CD14-positive monocyte (primary cell): ENCODE measurements at regions not wholly inside any gene's neighbourhood (a gene's known extent, or its start where the extent isn't known, plus 50 kb on each side); places are given as distances from the start of the nearest gene placed in this dataset.
"Not testable (repeated sequence)": the region's sequence is repeated elsewhere in the genome, so short reads cannot be mapped to it uniquely, and the experiment has no call there.

Experiments
- DNase-seq, 3 donors: peaks; one replicate each; pipeline ENCODE4 v3.0.0-alpha.2; 2011 to 2022
- H2AFZ ChIP-seq: 2 replicates; pipeline ENCODE4 v1.6.0; 2012; ENCODE audit warnings: mild to moderate bottlenecking, low read depth, low read length, inconsistent platforms; ENCODE audit not compliant: insufficient read depth, poor library complexity, severe bottlenecking
- H3K27ac ChIP-seq, 2 donors: 1 replicate in 1 of 2; 2 replicates in 1 of 2; pipeline ENCODE4 v1.5.1; 2012 to 2013; ENCODE audit warnings: low read length in 2 of 2, control low read depth in 1 of 2, inconsistent platforms in 1 of 2, low read depth in 1 of 2, mild to moderate bottlenecking in 1 of 2
- H3K27me3 ChIP-seq, 2 donors: one replicate each; pipeline versions ENCODE4 v1.6.0 to v1.6.1; 2011 to 2013; ENCODE audit warnings: low read length in 2 of 2; ENCODE audit not compliant: control insufficient read depth in 2 of 2, insufficient read depth in 2 of 2
- H3K36me3 ChIP-seq, 2 donors: replicated peaks in 1 of 2; 1 replicate in 1 of 2; 2 replicates in 1 of 2; pipeline versions ENCODE4 v1.5.1 to v1.6.1; 2012 to 2013; ENCODE audit warnings: low read length in 2 of 2, control low read depth in 1 of 2, inconsistent platforms in 1 of 2, mild to moderate bottlenecking in 1 of 2; ENCODE audit not compliant: insufficient read depth in 2 of 2, control insufficient read depth in 1 of 2
- H3K4me1 ChIP-seq, 2 donors: 1 replicate in 1 of 2; 2 replicates in 1 of 2; pipeline versions ENCODE4 v1.5.1 to v1.6.1; 2012 to 2013; ENCODE audit warnings: low read length in 2 of 2, control low read depth in 1 of 2, inconsistent platforms in 1 of 2, mild to moderate bottlenecking in 1 of 2, moderate library complexity in 1 of 2; ENCODE audit not compliant: insufficient read depth in 2 of 2, control insufficient read depth in 1 of 2
- H3K4me2 ChIP-seq: replicated peaks from 2 replicates; pipeline ENCODE3; 2012; ENCODE audit warnings: low read length, moderate library complexity, mild to moderate bottlenecking; ENCODE audit not compliant: poor library complexity, severe bottlenecking; ENCODE audit errors: extremely low read depth
- H3K4me3 ChIP-seq, 3 experiments: fragments of 200-600 bp in 1 of 3; sonication (generic) in 1 of 3; replicated peaks in 1 of 3; 1 replicate in 2 of 3; 2 replicates in 1 of 3; pipeline ENCODE4 v1.5.1; 2011 to 2013; ENCODE audit warnings: low read length in 3 of 3, mild to moderate bottlenecking in 3 of 3, control low read depth in 2 of 3, low read depth in 2 of 3, inconsistent platforms in 1 of 3, moderate library complexity in 1 of 3
- H3K79me2 ChIP-seq: 2 replicates; pipeline ENCODE4 v1.6.0; 2012; ENCODE audit warnings: mild to moderate bottlenecking, control low read depth, inconsistent platforms, low read length, moderate library complexity; ENCODE audit not compliant: insufficient read depth
- H3K9ac ChIP-seq: 2 replicates; pipeline ENCODE4 v1.6.0; 2017; ENCODE audit warnings: low read length, mild to moderate bottlenecking; ENCODE audit not compliant: insufficient read depth, poor library complexity, severe bottlenecking
- H3K9me3 ChIP-seq, 2 donors: replicated peaks in 1 of 2; 1 replicate in 1 of 2; 2 replicates in 1 of 2; pipeline versions ENCODE4 v1.5.1 to v1.6.1; 2012 to 2013; ENCODE audit warnings: low read length in 2 of 2, control low read depth in 1 of 2; ENCODE audit not compliant: control insufficient read depth in 1 of 2, insufficient read depth in 1 of 2
- H4K20me1 ChIP-seq: 2 replicates; pipeline ENCODE4 v1.6.0; 2012; ENCODE audit warnings: mild to moderate bottlenecking, low read length, control low read depth, moderate library complexity; ENCODE audit not compliant: insufficient read depth
- H3K27ac Mint-ChIP-seq, 7 donors: one replicate each; pipeline ENCODE4 v1.8.0; 2020; ENCODE audit warnings: mild to moderate bottlenecking in 7 of 7, mixed read lengths in 7 of 7, moderate library complexity in 6 of 7, inconsistent platforms in 2 of 7
- H3K27me3 Mint-ChIP-seq, 3 donors: one replicate each; pipeline ENCODE4 v1.8.0; 2021 to 2022; ENCODE audit warnings: low read depth in 3 of 3, mild to moderate bottlenecking in 3 of 3, mixed read lengths in 3 of 3, moderate library complexity in 3 of 3, inconsistent platforms in 1 of 3
- H3K36me3 Mint-ChIP-seq, 2 donors: one replicate each; pipeline ENCODE4 v1.8.0; 2020; ENCODE audit warnings: mixed read lengths in 2 of 2, inconsistent platforms in 1 of 2, mild to moderate bottlenecking in 1 of 2
- H3K4me1 Mint-ChIP-seq: one replicate; pipeline ENCODE4 v1.8.0; 2020; ENCODE audit warnings: mild to moderate bottlenecking, mixed read lengths
- H3K4me3 Mint-ChIP-seq, 2 donors: one replicate each; pipeline ENCODE4 v1.8.0; 2020; ENCODE audit warnings: mild to moderate bottlenecking in 2 of 2, mixed read lengths in 2 of 2, moderate library complexity in 1 of 2
- H3K9me3 Mint-ChIP-seq, 7 donors: one replicate each; pipeline ENCODE4 v1.8.0; 2020 to 2022; ENCODE audit warnings: mixed read lengths in 7 of 7, mild to moderate bottlenecking in 6 of 7, moderate library complexity in 6 of 7, inconsistent platforms in 2 of 7
- CTCF ChIP-seq: fragments of 200-600 bp; IDR thresholded peaks from one replicate; pipeline ENCODE4 v1.8.0; 2022; ENCODE audit warnings: antibody characterized with exemption, mild to moderate bottlenecking
- WGBS: methylation state at CpG from one replicate; pipeline ENCODE4 v1.1.5; 2013; ENCODE audit warnings: missing lambda C conversion rate; ENCODE audit not compliant: insufficient coverage; 5-methylcytosine and 5-hydroxymethylcytosine counted together
- intact Hi-C, 2 donors: fragments of 100-400 bp; cut with micrococcal nuclease; formaldehyde crosslinking; loops; one replicate each; pipeline versions ENCODE4 v1.15.0 to v1.15.1; 2023

- Mint-ChIP-seq H3K4me1 (no peaks in the 10 kb centered on the region), H3K27ac (no peak overlapping the region), H3K27me3 (no peaks in the 10 kb centered on the region), H3K9me3 (peaks cover 0 to 8% (median 2%) of the 10 kb centered on the region in 7 donors), H3K36me3 (no peaks in the 10 kb centered on the region), H3K4me3 (no peak overlapping the region)
- no peaks in the 10 kb centered on the region for H3K9me3 ChIP-seq
- WGBS = no CpG with 5 or more reads among the region's 8 CpGs
- H3K9ac ChIP-seq = no peak overlapping the region
- H3K79me2 ChIP-seq = no peaks in the 10 kb centered on the region
- H2AFZ ChIP-seq = no peak overlapping the region
- intact Hi-C loops = no loop called here
- TF ChIP-seq CTCF = no peak
- no peaks in the 10 kb centered on the region for H3K27me3 ChIP-seq
- H3K4me3 ChIP-seq = no peak overlapping the region
- no peak overlapping the region for H3K4me2 ChIP-seq
- no peak for DNase-seq
- no peak overlapping the region for H3K27ac ChIP-seq
- H3K36me3 ChIP-seq = no peaks in the 10 kb centered on the region
- H4K20me1 ChIP-seq = no peaks in the 10 kb centered on the region
- no peaks in the 10 kb centered on the region for H3K4me1 ChIP-seq
Measured at GRCh38 chr6:141463237-141463977, 669.3 kb upstream of the GJE1 start.

- TF ChIP-seq CTCF = no peak
- Histone ChIP-seq H3K27ac (no peak overlapping the region), H4K20me1 (no peaks in the 10 kb centered on the region), H3K4me2 (no peak overlapping the region), H3K9me3 (no peaks in the 10 kb centered on the region), H3K4me3 (no peak overlapping the region), H3K36me3 (no peaks in the 10 kb centered on the region), H3K79me2 (no peaks in the 10 kb centered on the region), H2AFZ (no peak overlapping the region), H3K27me3 (no peaks in the 10 kb centered on the region), H3K9ac (no peak overlapping the region), H3K4me1 (no peaks in the 10 kb centered on the region)
- H3K9me3 Mint-ChIP-seq = peaks cover 0 to 8% (median 2%) of the 10 kb centered on the region in 7 donors
- intact Hi-C loops = no loop called here
- no peaks in the 10 kb centered on the region for H3K4me1 Mint-ChIP-seq
- no peak for DNase-seq
- no peaks in the 10 kb centered on the region for H3K27me3 Mint-ChIP-seq
- H3K27ac Mint-ChIP-seq = no peak overlapping the region
- no CpG with 5 or more reads among the region's 1 CpG for WGBS
- no peak overlapping the region for H3K4me3 Mint-ChIP-seq
- no peaks in the 10 kb centered on the region for H3K36me3 Mint-ChIP-seq
Measured at GRCh38 chr6:141460743-141461484, 671.8 kb upstream of the GJE1 start.

GRCh38 chr6:141460245-141460644 is 672.5 kb upstream of the GJE1 start:
- H3K9me3 Mint-ChIP-seq, DNase-seq, H3K4me3 ChIP-seq, H3K4me1 ChIP-seq, H3K9ac ChIP-seq, intact Hi-C loops, H3K36me3 ChIP-seq, H3K4me2 ChIP-seq, H3K36me3 Mint-ChIP-seq, H3K4me1 Mint-ChIP-seq, H3K27me3 ChIP-seq, H3K27ac ChIP-seq, H4K20me1 ChIP-seq, H3K79me2 ChIP-seq, H3K4me3 Mint-ChIP-seq, H3K9me3 ChIP-seq, H3K27me3 Mint-ChIP-seq, H2AFZ ChIP-seq, H3K27ac Mint-ChIP-seq: not testable (repeated sequence)
- 83% methylated on average over 3 of the region's 5 CpGs for WGBS
